HuH-7.5 (cell line): ENCODE measurements at regions not wholly inside any gene's neighbourhood (a gene's known extent, or its start where the extent isn't known, plus 50 kb on each side); places are given as distances from the start of the nearest gene placed in this dataset.
"Not testable (repeated sequence)": the region's sequence is repeated elsewhere in the genome, so short reads cannot be mapped to it uniquely, and the experiment has no call there.

Experiments
- DNase-seq: peaks from one replicate; pipeline ENCODE4 v3.0.0; 2011; ENCODE audit warnings: low spot score

DNA sequence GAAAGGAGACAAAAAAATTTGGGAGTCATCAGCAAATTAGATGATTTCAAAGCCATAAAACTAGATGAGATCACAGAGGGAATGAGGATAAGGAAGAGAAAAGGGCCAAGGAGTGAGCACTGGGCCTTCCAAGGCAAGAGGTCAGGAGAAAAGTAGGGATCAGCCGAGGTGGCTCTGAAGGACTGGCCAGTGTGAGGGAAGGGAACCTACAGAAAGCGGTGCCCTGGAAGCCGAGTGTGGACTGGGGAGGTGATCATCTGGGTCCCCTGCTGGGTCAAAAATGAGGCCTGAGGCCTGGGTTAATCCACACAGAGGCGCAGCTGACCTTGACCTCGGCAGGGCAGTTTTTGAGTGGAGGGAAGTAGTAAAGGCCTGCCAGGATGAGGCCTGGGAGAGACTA is 133.8 kb downstream of the SMIM20 start:
- DNase-seq: no peak

- no peak for DNase-seq
Observed at GRCh38 chr4:26048378-26048882, 134.4 kb downstream of the SMIM20 start.

DNA sequence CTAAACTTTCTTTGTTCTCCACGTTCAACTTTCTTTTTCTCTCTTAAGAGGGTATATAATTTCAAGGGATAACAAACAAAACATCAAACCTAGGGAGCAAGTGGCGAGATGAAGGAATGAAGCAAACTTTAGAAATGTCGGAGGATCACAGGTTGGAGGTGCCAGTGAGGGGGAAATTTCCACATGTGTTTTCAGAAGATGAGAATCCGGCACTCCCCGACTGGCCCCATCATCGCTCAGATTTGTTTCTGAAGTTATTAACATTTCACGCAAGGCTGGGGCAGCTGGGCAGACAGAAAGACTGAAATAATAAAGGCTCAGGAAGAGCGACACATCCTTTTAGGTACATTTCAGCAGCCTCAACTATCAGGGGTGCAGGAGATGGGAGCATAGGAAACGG is 134.9 kb downstream of the SMIM20 start:
- DNase-seq: no peak

DNA sequence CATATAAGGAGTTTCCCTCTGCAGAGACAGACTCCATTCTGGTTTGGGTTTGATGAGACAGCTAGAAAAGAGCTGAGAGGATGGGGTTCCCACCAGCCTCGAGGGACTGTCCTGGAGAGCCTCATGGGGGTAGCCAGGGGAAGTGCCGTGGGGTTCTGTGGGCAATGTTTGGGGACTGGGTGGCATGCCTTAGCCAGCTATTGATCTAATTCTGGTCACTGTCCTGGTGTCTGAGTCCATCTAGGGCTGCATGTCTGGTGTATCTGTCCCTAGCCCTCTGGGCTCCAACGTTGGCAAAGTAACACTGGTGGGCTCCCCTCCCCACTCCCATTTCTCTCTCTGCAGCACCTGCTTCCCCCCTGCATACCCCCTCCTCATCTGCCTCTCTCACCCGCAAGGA is 135.4 kb downstream of the SMIM20 start:
- DNase-seq: no peak

- DNase-seq: no peak
Observed at GRCh38 chr4:26050212-26050643, 136.2 kb downstream of the SMIM20 start.

DNA sequence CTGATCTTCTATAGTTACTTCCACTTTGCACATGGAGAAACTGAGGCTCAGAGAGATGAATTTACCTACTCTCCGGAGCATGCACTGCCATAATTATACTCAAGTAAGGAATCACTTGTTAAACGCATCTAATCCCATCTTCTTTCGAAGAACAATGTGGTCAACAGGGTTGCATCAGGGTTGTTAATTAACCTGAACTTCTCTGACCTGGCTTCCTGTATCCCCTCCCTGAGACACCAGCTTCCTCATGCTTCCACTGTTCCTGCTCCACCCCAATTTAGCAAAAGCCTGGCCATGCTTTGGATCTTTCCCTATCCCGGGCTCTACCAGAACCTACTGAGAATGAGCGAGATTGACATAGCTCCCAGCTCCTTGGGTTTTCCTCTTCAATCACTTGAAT is 136.7 kb downstream of the SMIM20 start:
- DNase-seq: no peak

DNA sequence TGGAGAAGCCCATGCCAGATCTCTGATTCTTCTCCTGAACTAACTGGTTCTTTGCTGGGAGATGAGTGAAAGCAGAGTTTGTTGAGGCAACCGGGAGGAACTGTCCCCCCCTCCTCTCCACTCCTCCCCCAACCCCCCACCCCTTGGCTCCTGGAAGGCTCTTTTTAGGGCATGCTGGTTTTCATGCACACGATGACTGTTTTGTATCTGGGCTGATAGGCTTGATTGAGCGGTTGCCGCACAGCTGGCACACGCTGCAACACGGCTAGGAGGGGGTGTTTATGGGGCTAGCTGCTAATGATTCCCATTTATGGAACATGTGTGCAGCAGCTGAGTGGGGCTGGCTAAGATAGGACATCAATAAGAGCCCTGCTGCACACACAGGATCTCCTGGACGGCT is 137.2 kb downstream of the SMIM20 start:
- no peak for DNase-seq

DNA sequence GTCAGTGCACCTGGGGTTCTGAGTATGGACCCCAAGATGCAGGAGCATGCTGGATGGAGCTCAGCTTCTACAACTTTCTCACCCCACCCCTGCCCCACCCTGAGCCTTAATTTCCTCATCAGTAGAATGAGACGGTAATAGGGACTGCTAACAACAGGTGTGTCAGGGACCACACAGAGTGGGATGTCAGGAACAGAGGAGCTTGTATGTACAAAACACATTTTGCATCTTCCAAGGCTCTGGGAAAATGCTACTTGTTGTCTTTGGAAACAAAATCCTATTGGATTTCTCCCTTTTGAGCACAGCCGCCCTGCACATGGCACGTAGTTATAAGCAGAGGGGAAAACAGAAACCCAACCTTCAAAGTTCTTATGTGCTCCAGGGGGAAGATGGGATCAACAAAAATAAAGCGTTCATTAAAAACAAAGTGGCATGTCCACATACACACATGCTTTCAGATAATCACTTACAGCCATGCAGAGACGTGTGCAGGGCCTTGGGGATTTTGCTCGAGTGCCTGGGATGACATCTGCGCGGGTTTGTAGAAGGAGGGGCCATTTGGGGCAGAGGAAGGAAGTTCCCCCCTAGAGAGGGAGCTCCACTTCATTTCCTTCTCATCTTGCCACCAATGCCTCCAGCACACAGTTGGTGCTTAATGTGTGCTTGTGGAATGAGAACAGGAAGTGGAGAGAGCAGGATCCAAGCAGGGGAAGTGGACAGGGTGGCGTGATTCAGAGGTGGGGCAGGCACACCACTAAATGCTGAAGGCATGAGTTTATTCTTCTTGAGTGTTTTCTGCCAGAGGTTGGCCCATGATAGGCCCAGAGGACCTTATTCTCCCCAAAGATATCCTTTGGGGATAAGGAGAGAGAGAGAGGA is 138.9 kb downstream of the SMIM20 start:
- DNase-seq: no peak

GRCh38 chr4:26053761-26054160 is 139.7 kb downstream of the SMIM20 start:
- no peak for DNase-seq

DNA sequence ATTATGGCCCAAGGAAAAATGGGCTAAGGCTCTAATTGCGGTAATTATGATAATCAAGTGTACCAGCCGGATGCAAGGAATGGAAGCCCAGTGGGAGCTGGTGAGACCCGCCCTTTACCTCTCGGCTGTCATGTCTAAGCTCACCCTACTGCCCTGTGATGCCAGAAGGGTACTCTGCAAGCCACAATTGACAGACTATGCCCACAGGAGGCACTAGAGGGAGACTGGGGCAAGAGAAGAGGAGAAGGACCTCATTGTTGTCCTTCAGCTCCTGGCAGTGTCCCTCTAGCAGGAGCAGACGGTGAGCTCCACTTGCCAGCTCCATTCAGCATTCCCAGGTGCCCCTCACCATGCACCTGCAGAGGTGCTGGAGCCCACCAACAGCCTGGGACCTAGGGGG is 141.8 kb downstream of the SMIM20 start:
- DNase-seq: no peak

DNA sequence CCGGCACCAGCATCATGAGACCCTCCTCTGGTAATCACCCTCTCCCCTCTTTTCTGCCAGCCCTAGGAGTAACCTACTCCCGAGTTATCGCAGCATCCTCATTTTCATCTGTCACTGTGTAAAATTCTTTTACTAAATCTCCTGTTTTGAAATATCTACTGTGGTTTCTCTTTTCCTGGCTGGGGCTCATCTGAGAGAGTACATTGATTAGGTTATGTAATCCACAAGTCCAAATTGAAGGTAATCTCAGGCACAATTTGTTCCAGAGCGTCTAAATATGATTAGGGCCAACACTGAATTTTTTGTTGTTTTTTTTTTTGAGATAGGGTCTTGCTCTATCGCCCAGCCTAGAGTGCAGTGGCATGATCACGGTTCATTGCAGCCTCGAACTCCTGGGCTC is 142.4 kb downstream of the SMIM20 start:
- no peak for DNase-seq

DNA sequence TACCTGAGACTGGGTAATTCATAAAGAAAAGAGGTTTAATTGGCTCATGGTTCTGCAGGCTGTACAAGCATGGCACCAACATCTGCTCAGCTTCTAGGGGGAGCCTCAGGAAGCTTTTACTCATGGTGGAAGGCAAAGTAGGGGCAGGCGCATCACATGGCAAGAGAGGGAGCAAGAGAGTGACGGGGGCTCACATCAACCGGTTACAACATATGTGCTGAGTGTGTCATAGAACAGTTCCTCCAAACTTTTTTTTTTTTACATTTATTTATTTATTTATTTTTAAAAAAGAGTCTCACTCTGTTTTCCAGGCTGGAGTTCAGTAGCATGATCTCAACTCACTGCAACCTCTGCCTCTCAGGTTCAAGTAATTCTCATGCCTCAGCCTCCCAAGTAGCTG is 143.8 kb downstream of the SMIM20 start:
- not testable (repeated sequence) for DNase-seq

GRCh38 chr4:26058537-26058936 is 144.5 kb downstream of the SMIM20 start:
- DNase-seq: no peak

DNA sequence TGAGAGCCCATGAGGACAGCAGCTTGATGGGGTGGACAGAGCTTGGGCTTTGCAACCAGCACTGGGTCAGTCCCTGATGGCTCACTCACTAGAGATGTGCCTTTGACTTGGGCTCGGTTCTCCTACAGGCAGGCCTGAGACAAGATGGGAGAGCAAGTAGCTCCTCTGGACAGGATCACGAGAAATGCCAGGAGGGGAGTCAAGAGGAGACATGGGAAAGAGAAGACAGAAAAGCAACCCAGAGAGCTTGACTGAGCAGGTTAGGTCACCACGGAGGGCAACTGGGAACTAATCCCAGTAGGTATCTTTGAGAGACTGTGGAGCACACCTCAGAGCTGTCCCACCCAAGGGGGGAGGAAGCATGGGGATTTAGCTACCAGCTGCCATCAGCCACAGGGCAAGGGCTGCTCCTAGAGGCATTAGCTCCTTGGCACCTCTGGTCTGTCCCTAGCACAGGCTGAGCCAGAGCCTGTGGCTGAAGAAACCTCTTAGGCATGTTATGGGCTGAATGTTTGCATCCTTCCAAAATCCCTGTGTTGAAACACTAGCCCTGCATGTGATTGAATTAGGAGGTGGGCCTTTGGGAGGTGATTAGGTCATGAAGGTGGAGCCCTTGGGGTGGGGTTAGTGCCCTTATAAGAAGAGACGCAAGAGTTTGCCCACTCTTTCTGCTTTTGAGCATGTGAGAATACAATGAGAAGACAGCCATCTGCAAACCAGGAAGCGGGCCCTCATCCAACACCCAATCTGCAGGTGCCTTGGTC is 145.6 kb downstream of the SMIM20 start:
- DNase-seq: no peak

DNA sequence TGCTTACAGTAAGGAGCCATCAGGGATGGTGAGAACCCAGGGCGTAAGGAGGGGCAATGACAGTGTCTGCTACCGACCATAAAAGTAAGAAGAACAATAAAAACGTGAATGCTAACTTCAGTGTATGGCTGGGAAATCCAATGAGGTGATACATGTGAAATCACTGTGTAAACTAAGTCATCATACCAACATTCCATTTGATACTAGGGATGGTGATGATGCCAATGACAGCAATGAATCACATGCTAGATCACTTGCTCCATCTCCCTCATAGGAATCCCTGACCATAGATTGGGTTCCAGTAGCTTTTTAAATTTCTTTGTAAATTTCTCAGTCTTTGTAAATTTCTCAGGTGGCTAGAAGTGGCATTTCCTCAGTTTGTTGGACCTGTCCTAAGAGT is 146.3 kb downstream of the SMIM20 start:
- DNase-seq: no peak

DNA sequence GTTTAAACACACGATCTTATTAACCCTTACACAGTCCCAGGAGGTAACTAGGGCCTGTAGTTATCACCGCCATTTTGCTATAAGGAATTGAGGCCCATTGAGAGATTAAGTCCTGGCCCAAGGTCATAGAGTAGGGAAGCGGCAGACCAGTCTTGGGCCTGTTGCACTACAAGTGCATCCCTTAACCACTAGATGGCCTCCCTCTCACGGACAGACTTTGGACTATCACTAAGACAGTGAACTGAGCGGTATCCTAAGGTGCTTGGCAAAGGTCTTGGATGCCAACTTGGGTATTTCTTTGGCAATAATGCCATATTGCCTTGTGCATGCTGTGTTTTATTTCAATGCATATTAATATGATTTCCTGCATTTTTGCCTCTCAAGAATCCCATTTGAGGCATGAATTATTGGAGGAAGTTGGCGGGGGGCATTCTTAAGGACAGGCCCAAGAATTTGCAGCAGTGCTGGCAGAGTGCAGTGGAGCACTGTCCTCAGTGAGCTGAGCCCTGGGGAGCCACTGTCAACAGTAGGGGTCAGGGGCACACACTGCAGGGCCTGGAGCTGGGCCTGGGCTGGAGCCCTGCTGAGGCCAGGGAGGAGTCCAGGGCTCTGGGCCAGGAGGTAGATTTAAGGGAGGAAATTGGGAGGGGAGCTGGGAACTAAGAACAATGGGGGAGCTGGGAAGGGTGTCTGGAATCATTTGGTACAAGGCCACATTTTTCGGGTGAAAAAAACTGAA is 147.4 kb downstream of the SMIM20 start:
- peak; percentile 40 for DNase-seq

DNA sequence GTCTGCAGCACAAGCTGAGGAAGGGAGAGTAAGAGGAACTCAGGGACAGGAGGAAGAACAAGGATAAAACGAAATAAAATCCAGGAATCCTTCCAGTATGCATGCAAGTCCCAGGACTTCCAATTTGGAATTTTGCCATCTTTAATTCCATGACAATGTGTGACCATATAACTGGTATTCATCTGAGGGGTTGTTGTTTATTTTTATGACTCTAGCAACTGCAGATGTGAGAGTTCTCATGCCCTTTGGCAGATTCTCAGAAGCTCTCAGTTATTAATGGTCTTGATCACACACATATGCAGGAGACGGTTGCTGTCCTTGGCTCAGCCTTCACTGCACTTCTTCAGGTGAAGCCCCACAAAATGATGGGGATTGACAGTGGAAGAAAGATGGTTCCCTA is 148.2 kb downstream of the SMIM20 start:
- no peak for DNase-seq

DNA sequence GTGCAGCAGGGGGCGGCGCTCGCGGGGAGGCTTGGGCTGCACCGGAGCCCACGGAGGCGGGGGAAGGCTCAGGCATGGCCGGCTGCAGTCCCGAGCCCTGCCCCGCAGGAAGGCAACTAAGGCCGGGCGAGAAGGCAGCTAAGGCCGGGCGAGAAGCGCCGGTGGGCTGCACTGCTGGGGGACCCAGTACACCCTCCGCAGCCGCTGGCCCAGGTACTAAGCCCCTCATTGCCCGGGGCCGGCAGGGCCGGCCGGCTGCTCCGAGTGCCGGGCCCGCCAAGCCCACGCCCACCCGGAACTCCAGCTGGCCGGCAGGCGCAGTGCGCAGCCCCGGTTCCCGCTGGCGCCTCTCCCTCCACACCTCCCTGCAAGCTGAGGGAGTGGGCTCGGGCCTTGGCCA is 150.0 kb downstream of the SMIM20 start:
- DNase-seq: not testable (repeated sequence)

DNA sequence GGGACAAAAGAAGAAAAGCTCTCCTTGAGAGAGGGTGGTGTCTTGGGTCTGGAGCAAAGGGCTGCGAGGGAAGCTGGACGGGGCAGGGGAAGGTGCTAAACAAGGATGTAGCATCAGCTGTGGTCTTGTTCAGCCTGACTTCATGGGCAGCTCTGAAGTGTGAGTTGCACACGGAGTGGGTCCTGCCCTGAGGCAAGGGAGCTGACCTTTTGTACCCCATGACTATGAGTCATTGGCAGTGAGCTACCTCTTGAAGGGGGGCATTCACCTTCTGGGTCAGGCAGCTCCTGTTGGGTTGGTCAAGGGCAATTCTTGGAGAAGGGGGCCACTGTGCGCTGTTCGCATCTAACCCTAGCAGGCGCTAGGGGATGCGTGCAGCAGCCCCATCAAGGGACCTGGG is 151.8 kb downstream of the SMIM20 start:
- no peak for DNase-seq

DNA sequence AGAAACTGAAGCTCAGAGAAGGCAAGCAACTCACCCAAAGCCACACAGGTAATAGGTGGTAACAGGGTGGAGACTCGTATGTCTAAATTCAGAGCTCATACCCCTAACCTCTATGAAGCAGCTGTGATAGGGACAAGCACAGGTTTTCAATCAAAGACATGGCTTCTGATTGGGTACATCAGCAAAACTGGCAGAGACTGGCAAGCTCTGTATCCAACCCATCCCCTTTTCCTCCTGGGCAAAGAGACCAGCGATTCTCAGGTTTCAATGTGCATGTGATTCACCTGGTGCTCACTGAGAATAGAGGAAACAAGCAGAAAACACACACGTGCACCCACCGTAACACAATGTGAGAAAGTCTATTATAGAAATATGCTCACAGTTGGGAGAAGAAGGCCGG is 153.0 kb downstream of the SMIM20 start:
- no peak for DNase-seq

GRCh38 chr4:26069218-26069617 is 155.2 kb downstream of the SMIM20 start:
- no peak for DNase-seq

- DNase-seq: no peak
Observed at GRCh38 chr4:26071688-26072087, 157.7 kb downstream of the SMIM20 start.
